Testis (tissue), 2 donors: ENCODE measurements at regions not wholly inside any gene's neighbourhood (a gene's known extent, or its start where the extent isn't known, plus 50 kb on each side); places are given as distances from the start of the nearest gene placed in this dataset.

Source experiments
- DNase-seq: peaks from one replicate; pipeline ENCODE4 v3.0.0-alpha.2; 2019
- H3K27ac ChIP-seq, 2 donors: fragments of 200-600 bp; sonication (generic); one replicate each; pipeline ENCODE4 v1.5.1; 2019
- H3K27me3 ChIP-seq: fragments of 200-600 bp; sonication (generic); one replicate; pipeline ENCODE4 v1.5.1; 2019
- H3K36me3 ChIP-seq: fragments of 200-600 bp; sonication (generic); one replicate; pipeline ENCODE4 v1.5.1; 2017; ENCODE audit warnings: low read depth; ENCODE audit errors: missing control alignments
- H3K4me1 ChIP-seq: fragments of 200-600 bp; sonication (generic); one replicate; pipeline ENCODE4 v1.5.1; 2019
- H3K4me3 ChIP-seq, 2 donors: fragments of 200-600 bp; sonication (generic); one replicate each; pipeline ENCODE4 v1.5.1; 2017 to 2019
- H3K9me3 ChIP-seq: fragments of 200-600 bp; sonication (generic); one replicate; pipeline ENCODE4 v1.5.1; 2017
- CTCF ChIP-seq, 3 experiments: fragments of 450-650 bp in 2 of 3; fragments of 200-600 bp in 1 of 3; sonication (generic) in 1 of 3; IDR thresholded peaks; one replicate each; pipeline ENCODE4 v1.5.1; 2016 to 2019; ENCODE audit warnings: antibody characterized with exemption in 3 of 3, mild to moderate bottlenecking in 2 of 3, moderate library complexity in 1 of 3
- POLR2A ChIP-seq: fragments of 450-650 bp; IDR thresholded peaks from one replicate; pipeline ENCODE4 v1.6.1; 2017; ENCODE audit warnings: antibody characterized with exemption, mild to moderate bottlenecking, moderate library complexity
- WGBS, 2 donors: methylation state at CpG; one replicate each; pipeline ENCODE4 v1.1.5; 2018; 5-methylcytosine and 5-hydroxymethylcytosine counted together
- intact Hi-C: fragments of 100-400 bp; cut with DNase I; formaldehyde crosslinking; loops from one replicate; pipeline ENCODE4 v1.15.1; 2023; ENCODE audit warnings: low total_unique reads

DNA sequence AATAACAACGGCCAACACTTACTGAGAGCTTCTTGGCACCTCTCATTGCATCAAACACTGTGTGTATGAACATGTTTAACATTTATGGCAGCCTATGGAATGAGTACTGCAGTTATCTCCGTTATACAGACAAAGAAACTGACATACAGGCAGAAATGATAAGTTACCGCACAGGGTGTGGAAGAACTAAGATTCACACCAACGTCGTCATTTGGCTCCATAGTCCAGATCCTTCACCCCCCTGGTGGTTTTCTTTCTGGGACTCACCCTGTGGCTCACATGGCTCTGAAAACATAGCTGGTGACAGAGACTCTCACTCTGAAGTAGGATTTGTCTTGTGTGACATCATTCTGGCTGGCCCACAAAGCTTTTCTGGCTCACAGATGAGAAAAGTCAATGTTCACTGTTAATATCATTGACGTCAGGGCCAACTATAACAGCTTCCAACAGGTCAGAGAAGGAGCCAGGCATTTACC lies 230.1 kb downstream of the DLEU7 start:
- Histone ChIP-seq H3K4me1 (no peaks in the 10 kb centered on the region), H3K36me3 (no peaks in the 10 kb centered on the region), H3K9me3 (no peaks in the 10 kb centered on the region), H3K27ac (no peak overlapping the region), H3K27me3 (no peaks in the 10 kb centered on the region), H3K4me3 (no peak overlapping the region)
- DNase-seq, result no peak
- intact Hi-C loops, result no loop called here
- WGBS, 2 donors, result 86 to 90% methylated on average over 6 of the region's 6 CpGs
- no peak for TF ChIP-seq CTCF (IDR thresholded peaks at IDR 0.05)
- TF ChIP-seq POLR2A, result no peak

DNA sequence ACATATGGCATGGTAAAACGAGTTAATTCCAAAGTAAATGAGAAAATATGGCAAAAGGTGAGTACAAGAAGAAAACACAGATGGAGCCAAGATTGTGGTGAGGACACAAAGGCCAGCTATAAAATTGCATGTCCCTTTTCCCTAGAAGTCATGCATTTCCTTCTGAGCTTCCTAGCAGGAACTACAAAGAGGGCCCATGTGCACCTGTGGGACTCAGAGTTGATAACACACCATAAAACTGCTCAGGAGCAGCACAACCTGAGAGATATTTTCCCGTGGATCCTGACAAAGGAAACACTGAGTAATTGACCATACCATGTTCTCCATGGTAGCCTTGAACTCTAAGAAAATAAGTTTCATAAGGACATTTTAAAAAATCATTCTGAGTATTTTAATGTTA lies 228.3 kb downstream of the DLEU7 start:
- TF ChIP-seq POLR2A (no peak), CTCF (IDR thresholded peaks at IDR 0.05) (no peak)
- intact Hi-C loops, result no loop called here
- DNase-seq, result no peak
- 64 to 90% methylated on average over 2 of the region's 2 CpGs for WGBS, 2 donors
- Histone ChIP-seq H3K4me1 (no peaks in the 10 kb centered on the region), H3K36me3 (no peaks in the 10 kb centered on the region), H3K9me3 (no peaks in the 10 kb centered on the region), H3K27me3 (no peaks in the 10 kb centered on the region), H3K4me3 (no peak overlapping the region), H3K27ac (no peak overlapping the region)

DNA sequence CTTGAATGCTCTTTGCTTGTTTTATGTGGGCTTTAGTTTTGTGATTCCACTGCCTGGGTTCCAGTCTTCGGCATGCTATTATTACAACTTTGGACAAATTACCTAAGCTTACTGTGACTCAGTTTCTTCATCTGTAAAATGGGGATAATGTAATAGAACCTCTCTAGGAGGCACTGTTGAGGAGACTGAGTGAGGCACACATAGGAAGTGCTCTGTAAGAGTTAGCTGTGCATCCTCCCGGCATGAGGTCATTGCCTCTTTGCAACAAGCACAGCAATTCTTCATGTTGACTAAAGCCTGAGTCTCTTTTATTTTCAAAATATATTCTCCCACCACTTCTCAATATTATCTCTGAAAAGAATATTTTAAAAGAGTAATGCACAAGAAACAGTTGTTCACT lies 227.4 kb downstream of the DLEU7 start:
- intact Hi-C loops, result no loop called here
- no peak for DNase-seq
- H3K9me3 ChIP-seq, result no peaks in the 10 kb centered on the region
- H3K36me3 ChIP-seq, result no peaks in the 10 kb centered on the region
- no peaks in the 10 kb centered on the region for H3K27me3 ChIP-seq
- WGBS, 2 donors, result 89 to 96% methylated on average over 2 of the region's 2 CpGs
- TF ChIP-seq CTCF (IDR thresholded peaks at IDR 0.05) (no peak), POLR2A (no peak)
- no peak overlapping the region for H3K27ac ChIP-seq
- no peak overlapping the region for H3K4me3 ChIP-seq
- H3K4me1 ChIP-seq, result no peaks in the 10 kb centered on the region

DNA sequence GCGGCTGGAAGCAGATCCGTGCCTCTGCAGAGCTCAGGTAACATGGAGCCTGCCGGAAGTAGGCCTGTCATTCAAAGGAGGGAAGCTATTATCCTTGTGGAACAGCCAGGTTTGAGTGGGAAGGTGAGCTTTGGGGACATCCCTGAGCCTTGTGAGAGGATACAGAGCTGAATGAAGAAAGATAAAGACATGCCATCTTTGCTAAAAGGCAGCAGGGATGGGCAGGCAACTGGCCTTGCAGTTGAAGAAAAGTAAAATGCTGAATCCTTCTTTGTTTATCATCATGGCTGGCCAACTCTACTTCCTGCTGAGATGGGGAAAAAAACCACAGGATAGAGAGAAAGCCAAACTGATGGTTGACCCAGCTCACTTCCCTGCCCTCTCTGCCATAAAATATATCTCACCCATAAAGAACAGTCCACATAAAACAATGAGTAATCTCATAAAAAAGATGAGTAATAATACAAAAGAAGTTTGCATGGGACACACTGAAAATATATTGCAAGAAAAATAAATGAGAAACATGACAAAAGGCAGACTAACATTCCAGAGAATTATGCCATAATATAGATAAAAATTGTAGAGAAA lies 226.3 kb downstream of the DLEU7 start:
- no peak for DNase-seq

More for the DNA sequence above, 226.3 kb downstream of the DLEU7 start:
- TF ChIP-seq POLR2A (no peak), CTCF (IDR thresholded peaks at IDR 0.05) (no peak)
- no peaks in the 10 kb centered on the region for H3K4me1 ChIP-seq
- H3K27me3 ChIP-seq, result no peaks in the 10 kb centered on the region
- H3K9me3 ChIP-seq, result no peaks in the 10 kb centered on the region
- H3K36me3 ChIP-seq, result no peaks in the 10 kb centered on the region
- no peak overlapping the region for H3K27ac ChIP-seq
- no peak overlapping the region for H3K4me3 ChIP-seq
- intact Hi-C loops, result no loop called here
- 92 to 93% methylated on average over 3 of the region's 3 CpGs for WGBS, 2 donors
